ENCODE measurements at regions not wholly inside any gene's neighbourhood (a gene's known extent, or its start where the extent isn't known, plus 50 kb on each side); places are given as distances from the start of the nearest gene placed in this dataset.
"Not testable (repeated sequence)": the region's sequence is repeated elsewhere in the genome, so short reads cannot be mapped to it uniquely, and the experiment has no call there.

GRCh38 chr10:29709484-29710002, 74.8 kb upstream of the SVIL start:
- TF ChIP-seq FOXP2 (optimal IDR thresholded peaks at IDR 0.05; ENCODE audit: control extremely low read depth, extremely low read length, insufficient read depth), result no peak
- no peak for TF ChIP-seq POLR2AphosphoS5 (IDR thresholded peaks at IDR 0.05; ENCODE audit: borderline replicate concordance, low read depth, low read length)
- no peak for TF ChIP-seq EZH2 (IDR thresholded peaks at IDR 0.05)
- H3K27ac ChIP-seq, result no peak overlapping the region
- no peaks in the 10 kb centered on the region for H3K9me3 ChIP-seq (ENCODE audit: low read depth, low read length)
- DNase-seq (ENCODE audit: low read depth, low spot score), result no peak
- no peak overlapping the region for H3K4me3 ChIP-seq
- no peak overlapping the region for H3K9ac ChIP-seq (ENCODE audit: insufficient read length)
- no peaks in the 10 kb centered on the region for H3K36me3 ChIP-seq (ENCODE audit: insufficient read depth, low read length)

GRCh38 chr10:29703271-29703670, 68.5 kb upstream of the SVIL start:
- no peak overlapping the region for H3K27ac ChIP-seq
- no peaks in the 10 kb centered on the region for H3K9me3 ChIP-seq (ENCODE audit: low read depth, low read length)
- no peak for TF ChIP-seq FOXP2 (optimal IDR thresholded peaks at IDR 0.05; ENCODE audit: control extremely low read depth, extremely low read length, insufficient read depth)
- DNase-seq (ENCODE audit: low read depth, low spot score), result no peak
- no peak overlapping the region for H3K4me3 ChIP-seq
- H3K36me3 ChIP-seq (ENCODE audit: insufficient read depth, low read length), result no peaks in the 10 kb centered on the region
- H3K9ac ChIP-seq (ENCODE audit: insufficient read length), result no peak overlapping the region

- no peak overlapping the region for H3K4me3 ChIP-seq
- H3K9ac ChIP-seq (ENCODE audit: insufficient read length), result no peak overlapping the region
- H3K27ac ChIP-seq, result no peak overlapping the region
- no peak for DNase-seq (ENCODE audit: low read depth, low spot score)
- H3K9me3 ChIP-seq (ENCODE audit: low read depth, low read length), result no peaks in the 10 kb centered on the region
- no peak for TF ChIP-seq FOXP2 (optimal IDR thresholded peaks at IDR 0.05; ENCODE audit: control extremely low read depth, extremely low read length, insufficient read depth)
- TF ChIP-seq EZH2 (IDR thresholded peaks at IDR 0.05), result no peak
- H3K36me3 ChIP-seq (ENCODE audit: insufficient read depth, low read length), result no peaks in the 10 kb centered on the region
Observed at GRCh38 chr10:29702273-29703164, 67.7 kb upstream of the SVIL start.

GRCh38 chr10:29701306-29701705, 66.5 kb upstream of the SVIL start:
- DNase-seq (ENCODE audit: low read depth, low spot score), result no peak
- Histone ChIP-seq H3K27ac (no peak overlapping the region), H3K4me3 (no peak overlapping the region), H3K36me3 (ENCODE audit: insufficient read depth, low read length) (no peaks in the 10 kb centered on the region), H3K9me3 (ENCODE audit: low read depth, low read length) (no peaks in the 10 kb centered on the region), H3K9ac (ENCODE audit: insufficient read length) (no peak overlapping the region)
- no peak for TF ChIP-seq EZH2 (IDR thresholded peaks at IDR 0.05)
- TF ChIP-seq FOXP2 (optimal IDR thresholded peaks at IDR 0.05; ENCODE audit: control extremely low read depth, extremely low read length, insufficient read depth), result no peak
- no peak for TF ChIP-seq POLR2AphosphoS5 (IDR thresholded peaks at IDR 0.05; ENCODE audit: borderline replicate concordance, low read depth, low read length)

- Histone ChIP-seq H3K9me3 (ENCODE audit: low read depth, low read length) (no peaks in the 10 kb centered on the region), H3K27ac (no peak overlapping the region), H3K36me3 (ENCODE audit: insufficient read depth, low read length) (no peaks in the 10 kb centered on the region), H3K9ac (ENCODE audit: insufficient read length) (no peak overlapping the region), H3K4me3 (no peak overlapping the region)
- DNase-seq (ENCODE audit: low read depth, low spot score), result no peak
- TF ChIP-seq POLR2AphosphoS5 (IDR thresholded peaks at IDR 0.05; ENCODE audit: borderline replicate concordance, low read depth, low read length), result no peak
- TF ChIP-seq FOXP2 (optimal IDR thresholded peaks at IDR 0.05; ENCODE audit: control extremely low read depth, extremely low read length, insufficient read depth), result no peak
- no peak for TF ChIP-seq EZH2 (IDR thresholded peaks at IDR 0.05)
Observed at GRCh38 chr10:29699621-29700020, 64.8 kb upstream of the SVIL start.

- DNase-seq (ENCODE audit: low read depth, low spot score), result no peak
- Histone ChIP-seq H3K27ac (no peak overlapping the region), H3K9me3 (ENCODE audit: low read depth, low read length) (no peaks in the 10 kb centered on the region), H3K36me3 (ENCODE audit: insufficient read depth, low read length) (no peaks in the 10 kb centered on the region), H3K4me3 (no peak overlapping the region), H3K9ac (ENCODE audit: insufficient read length) (no peak overlapping the region)
- TF ChIP-seq FOXP2 (optimal IDR thresholded peaks at IDR 0.05; ENCODE audit: control extremely low read depth, extremely low read length, insufficient read depth) (no peak), EZH2 (IDR thresholded peaks at IDR 0.05) (no peak), POLR2AphosphoS5 (IDR thresholded peaks at IDR 0.05; ENCODE audit: borderline replicate concordance, low read depth, low read length) (no peak)
Observed at GRCh38 chr10:29698773-29699490, 64.2 kb upstream of the SVIL start.

- H3K36me3 ChIP-seq (ENCODE audit: insufficient read depth, low read length); H3K9ac ChIP-seq (ENCODE audit: insufficient read length); H3K27ac ChIP-seq; DNase-seq (ENCODE audit: low read depth, low spot score); H3K9me3 ChIP-seq (ENCODE audit: low read depth, low read length); H3K4me3 ChIP-seq: not testable (repeated sequence)
Observed at GRCh38 chr10:29696581-29696980, 61.8 kb upstream of the SVIL start.

- DNase-seq (ENCODE audit: low read depth, low spot score), result no peak
- H3K9me3 ChIP-seq (ENCODE audit: low read depth, low read length), result no peaks in the 10 kb centered on the region
- no peak overlapping the region for H3K9ac ChIP-seq (ENCODE audit: insufficient read length)
- no peak for TF ChIP-seq FOXP2 (optimal IDR thresholded peaks at IDR 0.05; ENCODE audit: control extremely low read depth, extremely low read length, insufficient read depth)
- no peak for TF ChIP-seq EZH2 (IDR thresholded peaks at IDR 0.05)
- no peak for TF ChIP-seq POLR2AphosphoS5 (IDR thresholded peaks at IDR 0.05; ENCODE audit: borderline replicate concordance, low read depth, low read length)
- no peak overlapping the region for H3K27ac ChIP-seq
- H3K36me3 ChIP-seq (ENCODE audit: insufficient read depth, low read length), result no peaks in the 10 kb centered on the region
- no peak overlapping the region for H3K4me3 ChIP-seq
Observed at GRCh38 chr10:29694121-29694520, 59.4 kb upstream of the SVIL start.

Measured in SK-N-MC (cell line).